HepG2 (cell line): ENCODE measurements at regions not wholly inside any gene's neighbourhood (a gene's known extent, or its start where the extent isn't known, plus 50 kb on each side); places are given as distances from the start of the nearest gene placed in this dataset.
A peak's percentile ranks its signal among the peaks of the same experiment; 100 is the strongest.

Source experiments
- ATAC-seq: fragments of 200-7000 bp; cut with Tn5 transposase; 3 replicates; pipeline ENCODE4 v1.9.1; 2020; ENCODE audit warnings: mild to moderate bottlenecking, moderate library complexity
- BruUV-seq: library from RNA; stranded (reverse); fragments of 400-500 nt; replicated peaks from 2 replicates; lab custom pipeline; 2021; lab: Mats Ljungman, UMichigan
- CTCF ChIA-PET: fragments of 300-600 bp; formaldehyde crosslinking; extraction: SDS; loops from one replicate; lab custom pipeline; 2021; ENCODE audit warnings: low total read pairs, inconsistent platforms, low intra/inter-chr PET ratio; lab: Yijun Ruan, JAX
- POLR2A ChIA-PET: fragments of 350-600 bp; sonication (Branson Sonifier 250); formaldehyde crosslinking; loops from one replicate; lab custom pipeline; 2020; ENCODE audit warnings: antibody characterized with exemption, inconsistent platforms; lab: Yijun Ruan, JAX
- DNase-seq: peaks from one replicate; pipeline ENCODE4 v3.0.0-alpha.2; 2015; ENCODE audit warnings: low spot score
- FAIRE-seq: peaks from 3 replicates; lab custom pipeline; 2011; peaks lifted over from hg19 to GRCh38; lab: Jason Lieb, UNC
- H2AFZ ChIP-seq: one replicate; pipeline ENCODE4 v1.6.1; 2011; ENCODE audit warnings: low read length, inconsistent platforms
- H3K27ac ChIP-seq: fragments of 300-600 bp; 3 replicates; pipeline ENCODE4 v1.8.0; 2011; ENCODE audit warnings: mixed run types, mild to moderate bottlenecking, mixed read lengths, low read length, inconsistent platforms; ENCODE audit not compliant: insufficient read depth; ENCODE audit errors: extremely low read length
- H3K27me3 ChIP-seq, 2 experiments: fragments of 200-600 bp in 1 of 2; 2 replicates in 1 of 2; 3 replicates in 1 of 2; pipeline versions ENCODE4 v1.6.0 to v1.8.0; 2011; ENCODE audit warnings: low read length in 2 of 2, mild to moderate bottlenecking in 2 of 2, moderate library complexity in 2 of 2, inconsistent platforms in 1 of 2; ENCODE audit not compliant: insufficient read depth in 2 of 2, control insufficient read depth in 1 of 2
- H3K36me3 ChIP-seq, 2 experiments: fragments of 200-600 bp in 1 of 2; replicated peaks in 1 of 2; 2 replicates in 1 of 2; 3 replicates in 1 of 2; pipeline versions ENCODE4 v1.5.1 to v1.8.0; 2011; ENCODE audit warnings: low read length in 2 of 2, inconsistent platforms in 1 of 2; ENCODE audit not compliant: insufficient read depth in 2 of 2, control insufficient read depth in 1 of 2
- H3K4me1 ChIP-seq: 2 replicates; pipeline ENCODE4 v1.5.1; 2012; ENCODE audit warnings: low read length, inconsistent platforms; ENCODE audit not compliant: insufficient read depth
- H3K4me2 ChIP-seq: 2 replicates; pipeline ENCODE4 v1.6.0; 2011; ENCODE audit warnings: low read depth, low read length, inconsistent platforms
- H3K4me3 ChIP-seq, 3 experiments: fragments of 200-600 bp in 1 of 3; sonication (generic), shearing (Covaris generic) in 1 of 3; replicated peaks in 1 of 3; 2 replicates each; pipeline ENCODE4 v1.5.1; 2011 to 2016; ENCODE audit warnings: low read length in 3 of 3, inconsistent platforms in 2 of 3, low read depth in 2 of 3, mild to moderate bottlenecking in 2 of 3, control low read depth in 1 of 3, mixed read lengths in 1 of 3; ENCODE audit not compliant: insufficient read depth in 1 of 3
- H3K79me2 ChIP-seq: one replicate; pipeline ENCODE4 v1.6.1; 2011; ENCODE audit warnings: low read length, inconsistent platforms; ENCODE audit not compliant: insufficient read depth
- H3K9ac ChIP-seq: 2 replicates; pipeline ENCODE4 v1.6.0; 2011; ENCODE audit warnings: mild to moderate bottlenecking, low read depth, low read length, inconsistent platforms; ENCODE audit not compliant: insufficient read depth
- H3K9me3 ChIP-seq: 2 replicates; pipeline ENCODE4 v1.5.1; 2012; ENCODE audit warnings: mild to moderate bottlenecking, low read length
- H4K20me1 ChIP-seq: 2 replicates; pipeline ENCODE4 v1.6.0; 2011; ENCODE audit warnings: inconsistent platforms, mild to moderate bottlenecking, low read length, moderate library complexity; ENCODE audit not compliant: insufficient read depth
- CCDC6 ChIP-seq: sonication (generic); formaldehyde crosslinking; IDR thresholded peaks from 2 replicates; pipeline ENCODE4 v1.8.1; 2022; ENCODE audit warnings: mild to moderate bottlenecking, missing genetic modification reagents, moderate library complexity
- CEBPG ChIP-seq: IDR thresholded peaks from 2 replicates; pipeline ENCODE4 v1.6.1; 2016
- FOXO1 ChIP-seq: sonication (generic); formaldehyde crosslinking; IDR thresholded peaks from 2 replicates; pipeline ENCODE4 v1.4.0; 2020; ENCODE audit warnings: missing genetic modification reagents
- HDAC2 ChIP-seq: sonication (generic); formaldehyde crosslinking; IDR thresholded peaks from 2 replicates; pipeline ENCODE4 v1.4.0; 2020; ENCODE audit warnings: missing genetic modification reagents
- ZBTB42 ChIP-seq: sonication (generic); formaldehyde crosslinking; IDR thresholded peaks from 2 replicates; pipeline ENCODE4 v1.5.0; 2020; ENCODE audit warnings: mild to moderate bottlenecking, missing genetic modification reagents
- ZNF562 ChIP-seq: sonication (generic); formaldehyde crosslinking; IDR thresholded peaks from 2 replicates; pipeline ENCODE4 v1.8.0; 2022; ENCODE audit warnings: missing genetic modification reagents, borderline replicate concordance
- ZNF619 ChIP-seq: sonication (generic); formaldehyde crosslinking; IDR thresholded peaks from 2 replicates; pipeline ENCODE4 v1.4.0; 2020; ENCODE audit warnings: mild to moderate bottlenecking, missing genetic modification reagents
- WGBS: methylation state at CpG from one replicate; pipeline ENCODE4 v1.1.6; 2017; ENCODE audit warnings: low lambda C conversion rate; 5-methylcytosine and 5-hydroxymethylcytosine counted together
- in situ Hi-C: cut with HindIII; loops from 2 replicates; pipeline ENCODE4 v1.10.0; 2017; ENCODE audit warnings: low pct_unique_long_range_greater_than_20kb; ENCODE audit not compliant: extremely low pct_ligation_motif_present
- intact Hi-C: fragments of 100-400 bp; cut with micrococcal nuclease; formaldehyde crosslinking; loops from one replicate; pipeline ENCODE4 v1.10.0; 2022; ENCODE audit not compliant: unreplicated experiment
- TF ChIP-seq, protein P1 (sequence below): sonication (generic); formaldehyde crosslinking; IDR thresholded peaks from 2 replicates; pipeline ENCODE4 v1.8.0; 2022; ENCODE audit warnings: mild to moderate bottlenecking, missing genetic modification reagents
- TF ChIP-seq, protein P2 (sequence below): sonication (generic); formaldehyde crosslinking; IDR thresholded peaks from 2 replicates; pipeline ENCODE4 v1.8.0; 2022; ENCODE audit warnings: mild to moderate bottlenecking, missing genetic modification reagents; ENCODE audit not compliant: insufficient replicate concordance
- TF ChIP-seq, protein P3 (sequence below): sonication (generic); formaldehyde crosslinking; IDR thresholded peaks from 2 replicates; pipeline ENCODE4 v1.5.0; 2020; ENCODE audit warnings: mild to moderate bottlenecking, low read depth, missing genetic modification reagents, borderline replicate concordance
- TF ChIP-seq, protein P4 (sequence below): sonication (generic); formaldehyde crosslinking; IDR thresholded peaks from 2 replicates; pipeline ENCODE4 v1.4.0; 2020; ENCODE audit warnings: missing genetic modification reagents

DNA sequence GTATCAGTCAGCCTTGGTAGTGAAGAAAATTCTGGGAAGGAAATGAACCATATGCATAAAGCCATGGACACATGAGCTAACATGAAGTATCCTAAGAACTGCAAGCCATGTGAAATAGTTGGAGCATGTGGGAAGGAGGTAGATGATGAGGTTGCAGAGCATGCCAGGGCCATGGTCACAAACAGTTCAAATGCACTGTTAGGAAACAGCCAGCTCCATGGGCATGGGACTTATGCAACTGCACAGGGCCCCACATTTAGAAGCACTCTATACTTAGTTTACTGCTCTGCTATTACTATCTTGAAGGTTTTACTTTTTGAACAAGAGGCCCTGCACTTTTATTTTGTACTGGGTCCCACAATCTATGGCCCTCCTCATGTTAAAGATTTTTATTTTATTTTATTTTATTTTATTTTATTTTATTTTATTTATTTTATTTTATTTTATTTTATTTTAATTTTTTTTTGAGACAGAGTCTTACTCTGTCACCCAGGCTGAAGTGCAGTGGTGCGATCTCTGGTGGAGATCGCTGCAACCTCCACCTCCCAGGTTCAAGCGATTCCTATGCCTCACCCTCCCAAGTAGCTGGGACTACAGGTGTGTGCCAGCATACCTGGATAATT lies 169.1 kb downstream of the IBTK start:
- Histone ChIP-seq H3K4me3 (no peak overlapping the region), H3K9me3 (no peaks in the 10 kb centered on the region), H3K27ac (no peak overlapping the region), H4K20me1 (no peaks in the 10 kb centered on the region), H3K9ac (no peak overlapping the region), H3K79me2 (no peaks in the 10 kb centered on the region), H3K36me3 (no peaks in the 10 kb centered on the region), H3K27me3 (no peaks in the 10 kb centered on the region), H3K4me1 (peaks cover 42% of the 10 kb centered on the region), H3K4me2 (no peak overlapping the region), H2AFZ (no peak overlapping the region)
- intact Hi-C loops (no loop called here), in situ Hi-C loops (no loop called here)
- no peak; the same call in 2 of the 3 replicates for ATAC-seq
- no peak for DNase-seq
- TF ChIP-seq HDAC2 (CRISPR knock-in tag) (no peak), CEBPG (CRISPR knock-in tag) (0 out of 2 replicates have a peak, but pooled peaks have one; percentile 23)
- 99% methylated on average over 3 of the region's 3 CpGs for WGBS
- POLR2A ChIA-PET, result no interaction called here
- no TSS peak for BruUV-seq
- CTCF ChIA-PET, result no interaction called here
- FAIRE-seq, result no peak

DNA sequence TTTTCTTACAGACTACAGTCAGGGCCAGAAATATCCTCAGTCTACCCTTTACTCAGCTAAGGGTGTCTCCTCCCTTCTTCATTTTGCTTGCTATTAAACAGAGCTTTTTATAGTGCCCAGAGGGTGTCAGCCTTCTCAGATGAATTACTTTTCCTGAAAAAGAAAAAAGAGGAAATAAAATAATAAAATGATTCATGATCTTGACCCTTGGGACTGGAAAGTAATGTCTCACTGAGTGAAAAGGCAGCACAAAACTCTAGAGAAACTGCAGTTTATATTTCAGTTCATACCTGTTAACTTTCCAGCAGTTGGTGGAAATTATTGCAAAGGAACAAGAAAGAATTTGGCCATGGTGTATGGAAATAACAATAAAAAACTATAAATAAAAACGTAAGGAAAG lies 170.6 kb downstream of the IBTK start:
- intact Hi-C loops (no loop called here), in situ Hi-C loops (no loop called here)
- no peak overlapping the region for H3K4me2 ChIP-seq
- BruUV-seq, result TSS peak; percentile 45
- H3K27ac ChIP-seq, result no peak overlapping the region
- ChIA-PET POLR2A (no interaction called here), CTCF (no interaction called here)
- WGBS, result 87% methylated on average over 1 of the region's 1 CpG
- H3K9ac ChIP-seq, result no peak overlapping the region
- no peaks in the 10 kb centered on the region for H3K27me3 ChIP-seq
- DNase-seq (no peak), ATAC-seq (no peak), FAIRE-seq (no peak)
- H3K4me1 ChIP-seq, result peaks cover 40% of the 10 kb centered on the region
- H3K9me3 ChIP-seq, result no peaks in the 10 kb centered on the region
- no peaks in the 10 kb centered on the region for H4K20me1 ChIP-seq
- H3K79me2 ChIP-seq, result no peaks in the 10 kb centered on the region
- H3K4me3 ChIP-seq, result no peak overlapping the region
- H2AFZ ChIP-seq, result no peak overlapping the region
- H3K36me3 ChIP-seq, result no peaks in the 10 kb centered on the region
- TF ChIP-seq ZNF562 (CRISPR knock-in tag) (no peak), ZBTB42 (CRISPR knock-in tag) (no peak), FOXO1 (CRISPR knock-in tag) (no peak), CCDC6 (CRISPR knock-in tag) (no peak), ZNF619 (CRISPR knock-in tag) (no peak)
- TF ChIP-seq, protein P1, sequence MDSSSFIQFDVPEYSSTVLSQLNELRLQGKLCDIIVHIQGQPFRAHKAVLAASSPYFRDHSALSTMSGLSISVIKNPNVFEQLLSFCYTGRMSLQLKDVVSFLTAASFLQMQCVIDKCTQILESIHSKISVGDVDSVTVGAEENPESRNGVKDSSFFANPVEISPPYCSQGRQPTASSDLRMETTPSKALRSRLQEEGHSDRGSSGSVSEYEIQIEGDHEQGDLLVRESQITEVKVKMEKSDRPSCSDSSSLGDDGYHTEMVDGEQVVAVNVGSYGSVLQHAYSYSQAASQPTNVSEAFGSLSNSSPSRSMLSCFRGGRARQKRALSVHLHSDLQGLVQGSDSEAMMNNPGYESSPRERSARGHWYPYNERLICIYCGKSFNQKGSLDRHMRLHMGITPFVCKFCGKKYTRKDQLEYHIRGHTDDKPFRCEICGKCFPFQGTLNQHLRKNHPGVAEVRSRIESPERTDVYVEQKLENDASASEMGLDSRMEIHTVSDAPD (CRISPR knock-in tag), result no peak
- TF ChIP-seq, protein P2, sequence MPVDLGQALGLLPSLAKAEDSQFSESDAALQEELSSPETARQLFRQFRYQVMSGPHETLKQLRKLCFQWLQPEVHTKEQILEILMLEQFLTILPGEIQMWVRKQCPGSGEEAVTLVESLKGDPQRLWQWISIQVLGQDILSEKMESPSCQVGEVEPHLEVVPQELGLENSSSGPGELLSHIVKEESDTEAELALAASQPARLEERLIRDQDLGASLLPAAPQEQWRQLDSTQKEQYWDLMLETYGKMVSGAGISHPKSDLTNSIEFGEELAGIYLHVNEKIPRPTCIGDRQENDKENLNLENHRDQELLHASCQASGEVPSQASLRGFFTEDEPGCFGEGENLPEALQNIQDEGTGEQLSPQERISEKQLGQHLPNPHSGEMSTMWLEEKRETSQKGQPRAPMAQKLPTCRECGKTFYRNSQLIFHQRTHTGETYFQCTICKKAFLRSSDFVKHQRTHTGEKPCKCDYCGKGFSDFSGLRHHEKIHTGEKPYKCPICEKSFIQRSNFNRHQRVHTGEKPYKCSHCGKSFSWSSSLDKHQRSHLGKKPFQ (CRISPR knock-in tag), result no peak
- TF ChIP-seq, protein P3, sequence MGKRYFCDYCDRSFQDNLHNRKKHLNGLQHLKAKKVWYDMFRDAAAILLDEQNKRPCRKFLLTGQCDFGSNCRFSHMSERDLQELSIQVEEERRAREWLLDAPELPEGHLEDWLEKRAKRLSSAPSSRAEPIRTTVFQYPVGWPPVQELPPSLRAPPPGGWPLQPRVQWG (CRISPR knock-in tag), result no peak
- TF ChIP-seq, protein P4, sequence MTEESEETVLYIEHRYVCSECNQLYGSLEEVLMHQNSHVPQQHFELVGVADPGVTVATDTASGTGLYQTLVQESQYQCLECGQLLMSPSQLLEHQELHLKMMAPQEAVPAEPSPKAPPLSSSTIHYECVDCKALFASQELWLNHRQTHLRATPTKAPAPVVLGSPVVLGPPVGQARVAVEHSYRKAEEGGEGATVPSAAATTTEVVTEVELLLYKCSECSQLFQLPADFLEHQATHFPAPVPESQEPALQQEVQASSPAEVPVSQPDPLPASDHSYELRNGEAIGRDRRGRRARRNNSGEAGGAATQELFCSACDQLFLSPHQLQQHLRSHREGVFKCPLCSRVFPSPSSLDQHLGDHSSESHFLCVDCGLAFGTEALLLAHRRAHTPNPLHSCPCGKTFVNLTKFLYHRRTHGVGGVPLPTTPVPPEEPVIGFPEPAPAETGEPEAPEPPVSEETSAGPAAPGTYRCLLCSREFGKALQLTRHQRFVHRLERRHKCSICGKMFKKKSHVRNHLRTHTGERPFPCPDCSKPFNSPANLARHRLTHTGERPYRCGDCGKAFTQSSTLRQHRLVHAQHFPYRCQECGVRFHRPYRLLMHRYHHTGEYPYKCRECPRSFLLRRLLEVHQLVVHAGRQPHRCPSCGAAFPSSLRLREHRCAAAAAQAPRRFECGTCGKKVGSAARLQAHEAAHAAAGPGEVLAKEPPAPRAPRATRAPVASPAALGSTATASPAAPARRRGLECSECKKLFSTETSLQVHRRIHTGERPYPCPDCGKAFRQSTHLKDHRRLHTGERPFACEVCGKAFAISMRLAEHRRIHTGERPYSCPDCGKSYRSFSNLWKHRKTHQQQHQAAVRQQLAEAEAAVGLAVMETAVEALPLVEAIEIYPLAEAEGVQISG (CRISPR knock-in tag), result no peak
